ENCODE measurements at regions not wholly inside any gene's neighbourhood (a gene's known extent, or its start where the extent isn't known, plus 50 kb on each side); places are given as distances from the start of the nearest gene placed in this dataset.
"Not testable (repeated sequence)": the region's sequence is repeated elsewhere in the genome, so short reads cannot be mapped to it uniquely, and the experiment has no call there.

DNA sequence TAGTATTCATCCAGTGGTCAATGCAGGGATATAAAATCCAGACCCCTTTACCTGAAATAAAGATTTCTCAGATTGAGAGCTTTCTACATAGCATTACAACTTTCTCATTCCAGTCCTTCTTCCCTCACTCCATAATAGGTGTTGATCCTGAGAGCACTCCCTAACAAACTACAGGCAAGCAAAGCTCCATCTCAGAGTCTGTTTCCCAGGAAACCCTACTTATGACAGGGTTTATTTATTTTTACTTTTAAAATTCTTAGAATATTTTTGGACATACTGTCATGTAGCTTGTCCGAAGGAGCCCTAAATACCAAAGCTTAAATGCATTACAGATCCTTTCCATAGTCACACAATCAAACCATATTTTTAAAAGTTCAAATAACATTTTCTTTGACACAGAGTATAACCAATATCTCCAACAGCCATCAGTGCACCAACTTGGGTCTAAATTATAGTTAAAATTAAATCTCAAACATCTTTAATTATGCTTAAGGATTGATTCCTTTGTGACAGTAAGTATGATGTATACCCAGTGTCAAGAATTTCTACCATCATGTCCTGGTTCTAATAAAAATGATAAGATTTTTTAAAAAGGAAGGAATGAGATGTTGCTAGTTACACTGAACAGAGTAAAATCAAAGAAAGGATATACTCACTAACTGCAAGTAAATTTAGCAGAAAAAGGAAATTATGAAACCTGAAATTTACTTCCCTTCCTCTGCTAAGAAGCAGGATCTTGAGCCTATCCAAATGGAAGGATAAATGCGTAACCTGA, 580.4 kb upstream of the ADGRL3 start:
- DNase-seq (ENCODE audit: low read depth) = no peak

DNA sequence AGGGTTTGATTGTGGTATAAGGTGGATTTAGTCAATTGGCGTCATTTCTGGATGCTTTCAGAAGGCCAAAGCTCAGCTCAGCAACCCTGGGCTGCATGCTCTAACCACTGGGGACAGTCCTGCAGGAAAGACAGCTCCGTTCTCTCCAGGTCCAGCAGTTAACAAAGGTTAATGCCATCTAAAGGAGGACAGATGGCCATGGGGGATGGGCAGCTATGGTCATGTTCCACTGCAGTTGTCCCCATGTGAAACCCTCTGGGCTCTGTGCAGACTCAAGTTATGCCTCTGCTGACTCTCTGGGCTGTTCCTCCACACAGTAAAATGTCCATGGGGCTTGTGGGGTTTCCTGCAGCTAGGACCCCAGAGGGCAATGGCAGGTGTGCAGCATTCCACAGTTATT, 562.1 kb upstream of the ADGRL3 start:
- no peak for DNase-seq (ENCODE audit: low read depth)

DNA sequence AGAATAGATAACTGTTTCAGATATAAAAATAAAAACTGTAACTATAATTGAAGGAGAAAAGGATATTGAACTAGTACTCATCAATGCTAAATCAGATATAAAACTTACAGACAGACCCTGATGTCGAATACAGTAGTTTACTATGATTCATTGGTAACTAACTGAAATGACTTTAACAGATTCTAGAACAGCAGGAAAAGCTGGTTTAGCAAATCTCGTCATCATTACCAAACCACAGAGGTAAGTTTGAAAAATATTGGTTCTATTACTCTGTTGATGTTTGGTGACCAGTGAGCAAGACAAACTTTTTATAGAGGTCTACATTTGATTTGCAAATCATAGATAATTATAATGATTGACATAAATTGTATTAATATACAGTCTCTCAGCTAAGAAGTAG, 551.4 kb upstream of the ADGRL3 start:
- DNase-seq (ENCODE audit: low read depth) = no peak

GRCh38 chr4:60652933-60653332, 547.2 kb upstream of the ADGRL3 start:
- no peak for DNase-seq (ENCODE audit: low read depth)

DNA sequence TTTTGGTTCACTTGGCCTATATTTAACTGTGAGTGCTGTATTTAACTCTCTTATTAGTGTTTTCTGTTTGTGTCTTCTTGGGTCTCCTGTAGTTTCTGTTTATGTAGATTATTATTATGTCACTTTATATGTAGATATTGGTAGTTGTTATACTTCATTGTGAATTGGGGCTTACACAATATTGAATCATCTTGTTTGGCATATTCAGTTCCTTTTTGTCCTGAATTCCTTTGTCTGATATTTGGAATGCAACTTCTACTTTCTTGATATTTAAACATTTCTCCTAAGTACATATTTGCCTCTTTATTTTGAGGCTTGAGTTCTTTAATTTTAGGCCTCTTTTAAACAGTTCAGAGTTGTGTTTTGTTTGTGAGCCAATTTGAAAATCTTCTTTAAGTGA, 544.8 kb upstream of the ADGRL3 start:
- no peak for DNase-seq (ENCODE audit: low read depth)

DNA sequence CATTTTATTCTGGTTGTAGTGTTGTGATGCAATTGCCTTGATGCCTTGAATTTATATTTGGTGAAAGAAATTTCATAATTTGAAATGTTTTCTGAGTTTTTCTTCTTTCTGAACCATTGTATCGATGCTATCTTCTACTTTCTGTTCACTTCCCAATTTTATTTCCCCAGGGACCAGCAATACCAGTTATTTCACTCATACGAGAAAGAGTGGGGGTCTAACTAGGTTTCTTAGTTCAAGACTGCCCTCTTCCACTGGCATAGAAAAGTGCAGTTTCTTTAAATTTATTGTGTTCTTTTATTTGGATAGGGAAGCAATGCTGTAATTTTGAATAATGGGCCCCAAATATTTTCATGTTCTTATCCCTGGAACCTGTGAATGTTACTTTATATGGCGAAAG, 544.0 kb upstream of the ADGRL3 start:
- DNase-seq (ENCODE audit: low read depth) = no peak

- DNase-seq (ENCODE audit: low read depth) = no peak
Observed at GRCh38 chr4:60657041-60657440, 543.1 kb upstream of the ADGRL3 start.

- no peak for DNase-seq (ENCODE audit: low read depth)
Observed at GRCh38 chr4:60657807-60658206, 542.3 kb upstream of the ADGRL3 start.

DNA sequence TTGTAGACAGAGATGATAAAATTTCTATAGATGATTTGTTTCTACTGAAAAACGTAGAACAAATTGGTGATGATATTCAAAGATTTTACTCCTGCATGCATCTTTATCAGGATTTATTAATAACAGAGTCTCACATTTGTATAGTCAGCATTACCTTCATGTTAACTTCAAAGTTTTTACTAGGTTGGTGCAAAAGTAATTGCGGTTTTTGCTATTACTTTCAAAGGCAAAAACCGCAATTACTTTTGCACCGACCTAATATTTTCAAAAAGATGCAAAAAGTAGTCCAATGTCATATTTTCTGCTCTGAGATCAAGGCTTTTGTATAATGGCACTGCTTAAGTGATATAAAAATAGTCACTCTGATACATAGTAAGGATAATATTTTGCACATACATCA, 536.4 kb upstream of the ADGRL3 start:
- DNase-seq (ENCODE audit: low read depth) = no peak

GRCh38 chr4:60682901-60683300, 517.2 kb upstream of the ADGRL3 start:
- DNase-seq (ENCODE audit: low read depth) = no peak

DNA sequence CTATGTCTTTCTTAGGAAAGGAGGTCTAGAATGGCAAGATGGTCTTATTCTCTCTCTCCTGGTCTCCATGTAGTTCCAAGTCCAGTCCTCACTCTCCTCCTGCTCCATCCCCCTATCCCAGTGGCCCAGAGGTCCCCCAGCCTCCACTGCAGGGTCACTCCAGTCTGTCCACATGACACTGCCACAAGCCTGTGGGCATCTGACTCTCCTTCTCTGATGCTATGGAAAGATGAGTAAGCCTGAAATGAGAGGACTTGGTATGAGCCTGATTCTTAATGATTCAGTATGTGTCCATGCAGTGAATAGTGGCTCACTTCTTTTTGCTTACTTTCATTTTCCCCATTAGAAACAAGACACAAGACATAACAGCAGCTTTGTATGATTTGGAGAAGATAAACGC, 516.8 kb upstream of the ADGRL3 start:
- peak; percentile 11 for DNase-seq (ENCODE audit: low read depth)

DNA sequence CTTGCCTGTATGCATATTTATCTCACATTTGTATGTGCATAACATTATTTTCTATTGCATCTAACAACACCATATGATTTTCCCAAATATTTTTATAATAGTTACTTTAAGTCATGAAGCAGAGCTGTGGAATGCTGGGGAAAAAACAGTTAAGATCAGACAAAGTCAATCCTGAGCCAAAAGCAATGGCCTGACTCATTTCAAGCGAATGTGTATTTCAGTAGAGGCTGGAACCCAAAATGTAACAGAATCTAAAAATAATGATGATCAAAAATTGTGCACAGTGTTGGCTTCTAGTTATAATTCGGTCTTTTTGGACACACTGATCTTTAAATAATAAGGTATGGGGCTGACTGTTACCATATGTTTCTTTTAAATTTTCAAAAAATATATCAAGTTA, 516.2 kb upstream of the ADGRL3 start:
- peak; percentile 2 for DNase-seq (ENCODE audit: low read depth)

DNA sequence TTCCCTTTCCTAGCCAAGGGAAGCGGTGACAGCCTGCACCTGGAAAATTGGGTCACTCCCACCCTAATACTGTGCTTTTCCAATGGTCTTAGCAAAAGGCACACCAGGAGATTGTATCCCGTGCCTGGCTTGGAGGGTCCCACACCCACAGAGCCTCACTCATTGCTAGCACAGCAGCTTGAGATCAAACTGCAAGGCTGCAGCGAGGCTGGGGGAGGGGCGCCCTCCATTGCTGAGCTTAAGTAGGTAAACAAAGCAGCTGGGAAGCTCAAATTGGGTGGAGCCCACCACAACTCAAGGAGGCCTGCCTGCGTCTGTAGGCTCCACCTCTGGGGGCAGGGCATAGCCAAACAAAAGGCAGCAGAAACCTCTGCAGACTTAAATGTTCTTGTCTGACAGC, 504.1 kb upstream of the ADGRL3 start:
- not testable (repeated sequence) for DNase-seq (ENCODE audit: low read depth)

DNA sequence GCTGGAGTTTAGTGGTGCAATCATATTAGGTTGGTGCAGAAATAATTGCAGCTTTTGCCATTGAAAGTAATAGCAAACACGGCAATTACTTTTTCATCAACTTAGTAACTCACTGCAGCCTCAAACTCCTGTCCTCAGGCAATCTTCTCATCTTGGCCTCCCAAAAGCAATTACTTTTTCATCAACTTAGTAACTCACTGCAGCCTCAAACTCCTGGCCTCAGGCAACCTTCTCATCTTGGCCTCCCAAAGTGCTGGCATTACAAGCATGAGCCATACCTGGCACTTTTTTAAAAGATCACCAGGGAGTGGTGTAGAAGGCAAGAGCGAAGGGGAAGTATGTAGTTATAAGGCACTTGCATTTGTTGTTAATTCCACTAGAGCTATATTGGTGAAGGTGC, 491.1 kb upstream of the ADGRL3 start:
- no peak for DNase-seq (ENCODE audit: low read depth)

DNA sequence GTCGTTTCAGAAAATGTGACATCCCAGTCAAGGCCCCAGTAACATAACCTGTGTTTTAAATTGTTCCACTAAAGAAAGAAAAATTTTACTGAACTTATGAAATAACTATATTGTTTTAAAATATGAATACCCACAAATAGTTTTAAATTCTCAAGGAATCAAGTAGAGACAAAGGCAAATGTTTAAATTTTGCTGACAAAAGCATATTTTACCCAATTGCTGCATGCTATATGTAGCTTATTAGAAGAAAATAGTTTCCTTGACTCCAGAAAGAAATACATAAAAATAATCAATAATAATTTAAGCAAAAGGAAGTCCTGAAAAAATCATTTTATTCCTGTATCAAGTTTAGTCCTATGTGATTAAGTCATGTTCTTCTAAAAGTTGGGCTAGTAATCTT, 481.3 kb upstream of the ADGRL3 start:
- DNase-seq (ENCODE audit: low read depth) = no peak

DNA sequence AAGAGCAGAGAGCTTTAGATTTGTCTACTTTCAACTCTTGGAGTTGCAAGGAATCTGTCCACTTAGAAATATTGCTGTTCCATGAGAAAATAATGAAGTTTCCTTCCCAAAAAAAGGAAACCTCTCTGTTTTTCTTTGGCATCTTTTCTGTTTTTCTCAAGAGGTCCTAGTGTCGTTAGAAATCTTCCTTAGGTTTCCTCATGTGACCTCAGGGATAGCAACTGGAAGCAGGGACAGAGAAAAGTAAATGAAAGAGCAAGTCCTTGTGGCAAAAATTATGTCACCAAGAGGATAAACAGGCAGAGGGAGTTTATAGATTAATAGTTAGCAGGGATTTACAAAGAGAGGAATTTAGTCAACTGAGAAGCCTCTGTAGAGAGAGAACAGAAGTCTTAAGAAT, 478.4 kb upstream of the ADGRL3 start:
- no peak for DNase-seq (ENCODE audit: low read depth)

DNA sequence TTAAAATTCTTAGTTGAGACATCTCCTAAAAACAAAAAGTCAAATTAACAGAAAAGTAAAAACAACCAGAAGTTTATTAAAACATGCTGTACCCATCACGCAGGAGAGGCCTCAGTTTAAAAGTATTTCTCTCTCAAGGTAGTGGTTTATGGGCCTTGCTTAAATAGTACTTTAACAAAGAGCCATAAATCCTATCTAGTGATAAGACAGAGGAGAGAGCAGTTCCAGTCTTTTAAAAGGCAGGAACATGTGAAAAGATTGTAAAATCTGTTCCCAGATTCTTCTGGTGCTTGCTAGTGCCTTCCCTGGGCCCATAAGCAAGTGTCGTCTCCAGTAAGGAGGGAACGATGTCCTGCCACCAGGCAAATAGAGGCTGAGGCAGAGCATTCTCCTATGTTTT, 476.3 kb upstream of the ADGRL3 start:
- DNase-seq (ENCODE audit: low read depth) = no peak

DNA sequence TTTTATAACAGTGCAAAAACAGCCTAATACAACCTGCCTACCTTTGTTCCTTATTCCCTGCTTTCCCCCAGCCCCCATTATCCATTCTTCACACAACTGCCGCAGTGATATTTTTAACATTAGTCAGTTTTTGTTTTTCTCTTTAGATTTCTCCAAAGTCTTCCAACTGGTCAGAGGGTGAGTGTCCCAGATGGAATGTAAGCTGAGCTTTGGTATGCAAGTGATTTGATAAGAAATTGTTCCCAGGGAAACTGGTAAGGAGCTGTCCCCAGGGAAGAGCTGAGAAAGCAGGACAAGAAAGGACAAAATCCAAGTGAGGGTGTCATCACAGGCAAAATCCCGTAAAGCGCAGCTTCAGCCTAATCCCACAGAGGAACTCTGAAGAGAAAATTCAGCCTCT, 475.5 kb upstream of the ADGRL3 start:
- DNase-seq (ENCODE audit: low read depth) = peak; percentile 26

GRCh38 chr4:60726779-60727178, 473.3 kb upstream of the ADGRL3 start:
- no peak for DNase-seq (ENCODE audit: low read depth)

GRCh38 chr4:60729194-60729593, 470.9 kb upstream of the ADGRL3 start:
- no peak for DNase-seq (ENCODE audit: low read depth)

DNA sequence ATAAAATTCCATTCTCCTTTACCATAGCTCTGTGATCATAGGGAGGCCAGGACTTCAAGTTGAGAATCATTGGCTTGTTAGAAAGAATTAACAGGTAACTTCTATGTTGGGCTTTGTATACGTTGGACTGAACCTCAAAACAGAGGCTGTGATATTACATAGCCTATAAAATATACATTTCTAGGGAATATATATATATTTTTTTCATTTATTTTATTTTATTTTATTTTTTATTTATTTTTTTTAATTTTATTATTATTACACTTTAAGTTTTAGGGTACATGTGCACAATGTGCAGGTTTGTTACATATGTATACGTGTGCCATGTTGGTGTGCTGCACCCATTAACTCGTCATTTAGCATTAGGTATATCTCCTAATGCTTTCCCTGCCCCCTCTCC, 470.4 kb upstream of the ADGRL3 start:
- DNase-seq (ENCODE audit: low read depth) = not testable (repeated sequence)

DNA sequence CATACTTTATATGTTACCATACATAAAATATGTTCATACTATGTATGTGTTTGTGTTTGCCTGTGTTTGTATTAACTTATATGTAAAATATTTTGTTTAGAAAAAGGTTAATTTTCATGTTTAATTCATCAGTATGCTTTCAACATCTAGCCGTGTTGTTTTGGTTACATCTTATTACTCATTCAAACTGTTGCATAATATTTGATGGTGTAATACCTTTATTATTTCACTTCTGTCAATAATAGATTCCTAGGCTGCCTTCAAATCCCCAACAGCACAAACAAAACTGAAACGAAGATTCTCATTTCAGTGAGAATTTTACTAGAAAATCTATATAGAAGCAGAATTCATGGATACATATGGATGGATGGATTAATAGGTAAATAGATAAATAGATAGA, 462.3 kb upstream of the ADGRL3 start:
- no peak for DNase-seq (ENCODE audit: low read depth)

DNA sequence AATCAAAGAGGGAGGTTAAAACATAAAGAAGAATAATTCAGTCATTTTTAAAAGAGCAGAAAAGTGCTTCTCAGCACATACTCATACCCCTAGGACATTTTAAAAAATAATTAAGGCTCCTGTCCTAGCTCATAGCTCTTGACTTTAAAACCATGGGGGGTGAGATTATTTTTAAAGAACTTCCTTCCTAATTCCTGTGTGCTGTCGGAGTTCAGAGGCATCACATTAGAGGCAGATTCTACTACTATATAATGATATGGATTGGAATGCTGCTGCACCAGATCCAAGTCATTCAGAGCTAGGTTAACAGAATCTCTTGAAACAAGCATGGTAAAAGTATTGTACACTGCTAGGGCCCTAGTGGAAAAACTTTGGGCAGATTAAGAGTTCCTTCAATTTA, 456.5 kb upstream of the ADGRL3 start:
- no peak for DNase-seq (ENCODE audit: low read depth)

DNA sequence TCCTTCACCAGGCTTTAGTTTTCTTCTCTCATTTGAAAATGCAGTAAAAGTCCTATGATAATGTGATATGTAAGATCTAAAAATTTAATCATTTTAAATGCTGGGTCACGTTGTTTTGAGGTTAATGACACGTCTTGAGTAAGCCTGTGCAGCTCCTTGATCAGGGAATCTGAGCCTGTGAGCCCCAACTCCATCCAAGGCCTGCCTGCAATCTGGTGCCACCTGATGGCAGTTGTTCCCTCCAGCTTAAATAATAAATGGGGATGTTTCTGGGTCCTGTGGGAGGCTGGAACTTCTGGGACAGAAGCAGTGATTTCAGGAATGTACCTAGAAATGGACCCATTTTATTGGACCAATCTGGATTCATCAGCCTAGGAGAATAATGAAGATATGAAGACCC, 455.4 kb upstream of the ADGRL3 start:
- DNase-seq (ENCODE audit: low read depth) = no peak

Measured in Daoy (cell line).